ENCODE measurements at regions not wholly inside any gene's neighbourhood (a gene's known extent, or its start where the extent isn't known, plus 50 kb on each side); places are given as distances from the start of the nearest gene placed in this dataset.

DNA sequence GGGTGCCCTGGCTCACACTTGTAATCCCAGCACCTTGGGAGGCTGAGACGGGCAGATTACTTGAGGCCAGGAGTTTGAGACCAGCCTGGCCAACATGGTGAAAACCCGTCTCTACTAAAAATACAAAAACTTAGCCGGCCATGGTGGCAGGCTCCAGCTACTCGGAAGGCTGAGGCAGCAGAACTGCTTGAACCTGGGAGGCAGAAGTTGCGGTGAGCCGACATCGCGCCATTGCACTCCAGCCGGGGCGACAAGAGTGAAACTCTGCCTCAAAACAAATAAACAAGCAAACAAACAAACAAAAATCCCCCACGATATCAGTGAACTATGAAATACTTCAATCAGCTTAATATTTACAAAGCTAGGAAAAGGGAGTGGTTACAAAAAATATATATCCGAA lies 382.3 kb upstream of the KCND2 start:
- Histone ChIP-seq H3K9me3 (ENCODE audit: insufficient read depth, low read depth, low read length) (0 out of 2 replicates have a peak, but pooled peaks cover 3% of the 10 kb centered on the region), H3K4me2 (ENCODE audit: low read depth, low read length, poor library complexity, severe bottlenecking) (no peak overlapping the region), H3K4me3 (ENCODE audit: low read length, poor library complexity, severe bottlenecking) (no peak overlapping the region), H4K20me1 (ENCODE audit: insufficient read depth, low read length, poor library complexity, severe bottlenecking) (no peaks in the 10 kb centered on the region), H3K9me2 (replicated peaks; ENCODE audit: low read depth, low read length) (no peaks in the 10 kb centered on the region), H3K27me3 (ENCODE audit: insufficient read depth, low read length, poor library complexity, severe bottlenecking) (no peaks in the 10 kb centered on the region), H3F3A (ENCODE audit: low read depth) (no peaks in the 10 kb centered on the region), H3K36me3 (ENCODE audit: insufficient read depth, low read length) (no peaks in the 10 kb centered on the region), H3K79me2 (ENCODE audit: insufficient read depth, low read length) (no peaks in the 10 kb centered on the region), H2AFZ (ENCODE audit: low read length) (no peak overlapping the region), H3K4me1 (ENCODE audit: insufficient read depth, low read length, poor library complexity, severe bottlenecking) (no peaks in the 10 kb centered on the region), H3K9ac (ENCODE audit: low read depth, low read length, poor library complexity, severe bottlenecking) (no peak overlapping the region)
- no peak for TF ChIP-seq EZH2phosphoT487 (IDR thresholded peaks at IDR 0.05; ENCODE audit: borderline replicate concordance)
- TF ChIP-seq CTCF (conservative IDR thresholded peaks at IDR 0.05; ENCODE audit: low read length): no peak

DNA sequence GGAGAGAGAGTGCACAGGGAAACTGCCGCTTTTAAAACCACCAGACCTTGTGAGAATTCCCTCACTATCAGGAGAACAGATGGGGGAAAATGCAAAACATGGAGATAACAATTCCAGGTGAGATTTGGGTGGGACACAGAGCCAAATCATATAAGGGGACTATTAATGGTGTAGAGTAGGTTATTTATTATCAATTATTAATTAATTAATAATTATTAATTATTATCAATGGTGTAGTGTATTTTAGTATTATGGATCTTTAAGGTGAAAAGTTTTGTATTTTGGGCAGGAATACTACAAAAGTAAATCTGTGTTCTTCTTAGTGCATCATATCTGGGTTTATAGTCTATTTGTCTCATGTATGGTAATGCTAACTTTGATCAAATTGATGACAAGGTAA lies 377.7 kb upstream of the KCND2 start:
- H3K4me2 ChIP-seq (ENCODE audit: low read depth, low read length, poor library complexity, severe bottlenecking): no peak overlapping the region
- no peaks in the 10 kb centered on the region for H3K36me3 ChIP-seq (ENCODE audit: insufficient read depth, low read length)
- no peaks in the 10 kb centered on the region for H3K79me2 ChIP-seq (ENCODE audit: insufficient read depth, low read length)
- H3K4me3 ChIP-seq (ENCODE audit: low read length, poor library complexity, severe bottlenecking): no peak overlapping the region
- no peaks in the 10 kb centered on the region for H3K27me3 ChIP-seq (ENCODE audit: insufficient read depth, low read length, poor library complexity, severe bottlenecking)
- H3K9me2 ChIP-seq (replicated peaks; ENCODE audit: low read depth, low read length): no peaks in the 10 kb centered on the region
- H4K20me1 ChIP-seq (ENCODE audit: insufficient read depth, low read length, poor library complexity, severe bottlenecking): no peaks in the 10 kb centered on the region
- H2AFZ ChIP-seq (ENCODE audit: low read length): no peak overlapping the region
- TF ChIP-seq EZH2phosphoT487 (IDR thresholded peaks at IDR 0.05; ENCODE audit: borderline replicate concordance) (no peak), CTCF (conservative IDR thresholded peaks at IDR 0.05; ENCODE audit: low read length) (no peak)
- no peak overlapping the region for H3K9ac ChIP-seq (ENCODE audit: low read depth, low read length, poor library complexity, severe bottlenecking)
- no peaks in the 10 kb centered on the region for H3K4me1 ChIP-seq (ENCODE audit: insufficient read depth, low read length, poor library complexity, severe bottlenecking)
- no peaks in the 10 kb centered on the region for H3K9me3 ChIP-seq (ENCODE audit: insufficient read depth, low read depth, low read length)
- no peaks in the 10 kb centered on the region for H3F3A ChIP-seq (ENCODE audit: low read depth)

DNA sequence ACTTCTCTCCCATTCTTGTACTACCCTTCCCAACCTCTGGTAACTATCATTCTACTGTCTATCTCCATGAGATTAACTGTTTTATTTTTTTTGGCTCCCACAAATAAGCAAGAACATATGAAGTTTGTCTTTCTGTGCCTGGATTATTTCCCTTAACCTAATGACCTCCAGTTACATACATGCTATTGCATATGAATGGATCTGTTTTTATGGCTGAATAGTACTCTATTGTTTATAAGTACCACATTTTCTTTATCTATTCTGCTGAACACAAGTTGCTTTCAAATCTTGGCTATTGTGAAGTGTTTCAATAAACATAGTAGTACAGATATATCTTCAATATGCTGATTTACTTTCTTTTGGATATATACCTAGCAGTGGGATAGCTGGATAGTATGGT lies 376.6 kb upstream of the KCND2 start:
- Histone ChIP-seq H3K4me3 (ENCODE audit: low read length, poor library complexity, severe bottlenecking) (no peak overlapping the region), H3K36me3 (ENCODE audit: insufficient read depth, low read length) (no peaks in the 10 kb centered on the region), H3F3A (ENCODE audit: low read depth) (no peaks in the 10 kb centered on the region), H3K9me3 (ENCODE audit: insufficient read depth, low read depth, low read length) (no peaks in the 10 kb centered on the region), H3K79me2 (ENCODE audit: insufficient read depth, low read length) (no peaks in the 10 kb centered on the region), H3K9ac (ENCODE audit: low read depth, low read length, poor library complexity, severe bottlenecking) (no peak overlapping the region), H3K9me2 (replicated peaks; ENCODE audit: low read depth, low read length) (no peaks in the 10 kb centered on the region), H3K4me1 (ENCODE audit: insufficient read depth, low read length, poor library complexity, severe bottlenecking) (no peaks in the 10 kb centered on the region), H3K4me2 (ENCODE audit: low read depth, low read length, poor library complexity, severe bottlenecking) (no peak overlapping the region), H4K20me1 (ENCODE audit: insufficient read depth, low read length, poor library complexity, severe bottlenecking) (no peaks in the 10 kb centered on the region), H2AFZ (ENCODE audit: low read length) (no peak overlapping the region), H3K27me3 (ENCODE audit: insufficient read depth, low read length, poor library complexity, severe bottlenecking) (no peaks in the 10 kb centered on the region)
- TF ChIP-seq CTCF (conservative IDR thresholded peaks at IDR 0.05; ENCODE audit: low read length): no peak
- no peak for TF ChIP-seq EZH2phosphoT487 (IDR thresholded peaks at IDR 0.05; ENCODE audit: borderline replicate concordance)

Data from Loucy (cell line).